DMS53 treated with DMSO at 0.1 percent for 48 hours (cell line): ENCODE measurements at regions not wholly inside any gene's neighbourhood (a gene's known extent, or its start where the extent isn't known, plus 50 kb on each side); places are given as distances from the start of the nearest gene placed in this dataset.
A peak's percentile ranks its signal among the peaks of the same experiment; 100 is the strongest.

Experiments
- DNase-seq: peaks from one replicate; lab custom pipeline; 2025; ENCODE audit not compliant: unreplicated experiment; lab: John Stamatoyannopoulos, UW

- DNase-seq = no peak
These were observed 443.3 kb upstream of the AGTR1 start for GRCh38 chr3:148254402-148254801.

- DNase-seq = no peak
These were observed 441.4 kb upstream of the AGTR1 start for GRCh38 chr3:148255981-148256969.

- no peak for DNase-seq
These were observed 434.7 kb upstream of the AGTR1 start for GRCh38 chr3:148262980-148263379.

DNA sequence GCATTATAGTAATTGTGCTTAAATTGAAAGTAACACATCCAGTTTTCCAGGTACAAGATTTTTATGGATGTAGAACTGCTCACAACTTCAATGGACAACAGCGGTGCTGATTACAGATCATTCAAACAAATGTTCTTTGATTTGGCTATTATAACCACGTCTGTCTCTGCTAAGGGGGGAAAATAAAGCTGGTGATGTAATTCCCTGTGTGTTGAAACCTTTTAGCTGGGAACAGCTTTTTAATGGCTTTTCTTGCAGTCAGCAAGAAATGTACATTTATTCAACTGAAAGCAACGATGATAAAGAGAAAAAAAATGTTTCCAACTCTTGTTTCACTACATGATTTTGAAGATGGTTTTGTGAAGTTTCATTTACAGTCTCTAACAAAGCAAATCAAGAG lies 431.9 kb upstream of the AGTR1 start:
- no peak for DNase-seq

DNA sequence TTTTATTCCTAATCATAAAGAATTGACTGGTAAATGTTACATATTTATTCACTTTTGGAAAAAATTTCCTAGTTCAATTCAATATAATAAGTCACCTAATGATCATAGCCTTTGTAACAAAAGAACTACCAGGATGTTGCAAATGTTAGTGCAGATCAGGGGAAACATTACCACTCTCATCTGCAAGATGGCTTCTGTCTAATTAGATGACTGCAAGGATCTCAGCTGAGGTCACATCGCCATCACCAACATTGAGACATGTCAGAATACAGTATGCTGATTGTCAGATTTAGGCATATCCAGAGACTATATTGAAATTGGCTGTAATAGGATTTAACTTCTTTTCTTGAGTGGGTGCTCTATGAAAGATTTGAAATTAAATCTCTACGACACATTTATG lies 431.4 kb upstream of the AGTR1 start:
- DNase-seq = no peak

DNA sequence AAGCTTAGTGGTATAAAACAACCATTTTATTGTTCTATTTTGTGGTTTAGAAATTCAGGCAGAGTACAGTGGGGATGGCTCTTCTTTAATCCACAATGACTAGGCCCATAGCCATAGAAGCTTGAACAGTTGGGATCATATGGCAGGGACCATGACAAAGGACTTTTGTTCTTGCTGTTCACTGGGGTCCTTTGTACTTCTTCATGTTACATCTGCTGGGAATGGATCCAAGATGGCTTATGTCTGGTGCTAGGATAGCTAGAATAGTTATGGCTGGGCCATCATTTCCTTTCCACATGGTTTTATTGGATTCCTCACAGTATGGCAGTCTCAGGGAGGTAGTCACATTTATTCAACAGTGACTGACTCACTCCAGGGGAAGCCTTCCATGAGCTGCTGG lies 427.9 kb upstream of the AGTR1 start:
- DNase-seq = no peak

DNA sequence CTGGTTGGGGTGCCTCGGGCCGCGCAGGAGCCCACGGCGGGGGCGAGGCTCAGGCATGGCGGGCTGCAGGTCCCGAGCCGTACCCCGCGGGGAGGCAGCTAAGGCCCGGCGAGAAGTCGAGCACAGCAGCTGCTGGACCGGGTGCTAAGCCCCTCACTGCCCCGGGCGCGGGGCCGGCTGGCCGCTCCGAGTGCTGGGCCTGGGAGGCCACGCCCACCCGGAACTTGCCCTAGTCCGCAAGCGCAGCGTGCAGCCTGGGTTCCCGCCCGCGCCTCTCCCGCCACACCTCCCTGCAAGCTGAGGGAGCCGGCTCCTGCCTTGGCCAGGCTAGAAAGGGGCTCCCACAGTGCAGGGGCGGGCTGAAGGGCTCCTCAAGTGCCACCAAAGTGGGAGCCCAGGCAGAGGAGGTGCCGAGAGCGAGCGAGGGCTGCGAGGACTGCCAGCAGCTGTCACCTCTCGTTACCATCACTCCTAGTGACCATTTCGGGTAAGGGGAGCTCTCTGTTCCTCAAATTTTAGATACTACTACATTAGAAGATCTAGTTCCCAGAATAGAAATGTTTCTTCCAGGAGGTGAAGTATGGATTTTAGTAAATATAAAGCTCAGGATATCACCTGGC lies 417.0 kb upstream of the AGTR1 start:
- DNase-seq = no peak

GRCh38 chr3:148289159-148289558 lies 408.5 kb upstream of the AGTR1 start:
- no peak for DNase-seq

DNA sequence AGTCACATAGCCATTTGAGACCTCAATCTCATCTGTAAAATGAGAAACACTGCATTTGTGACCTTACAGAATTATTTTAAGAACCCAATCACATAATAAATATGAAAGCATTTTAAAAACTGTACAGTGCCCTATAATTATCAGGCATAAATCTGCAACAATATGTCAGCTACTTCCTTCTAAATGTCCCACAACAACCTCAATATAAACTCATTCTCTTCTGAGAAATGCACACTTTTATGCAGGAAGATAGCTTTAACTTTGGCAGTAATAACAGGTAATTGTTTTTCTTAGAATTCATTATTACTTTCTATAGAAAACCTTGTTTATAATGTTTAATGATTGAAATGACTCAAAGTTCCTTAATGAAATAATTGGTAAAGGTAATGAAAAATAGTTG lies 400.7 kb upstream of the AGTR1 start:
- DNase-seq = no peak

DNA sequence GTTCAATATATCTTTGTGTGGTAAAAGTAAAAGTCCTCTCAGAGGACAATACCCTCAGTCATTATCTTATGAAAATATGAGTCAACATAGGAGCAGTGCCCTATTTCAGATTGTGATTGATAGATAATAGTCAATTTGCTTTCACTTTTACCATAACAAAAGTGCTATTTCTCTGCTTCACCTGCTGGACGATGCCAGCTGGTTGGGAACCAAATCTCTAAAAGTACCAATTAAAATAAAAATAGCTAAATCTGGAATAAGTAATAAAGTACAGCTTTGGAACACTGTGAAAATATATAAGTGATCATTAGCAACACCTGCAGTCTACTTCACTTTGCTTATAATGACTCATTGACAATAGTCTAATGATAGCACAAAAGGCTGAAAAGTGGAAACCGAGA lies 390.3 kb upstream of the AGTR1 start:
- DNase-seq = no peak

DNA sequence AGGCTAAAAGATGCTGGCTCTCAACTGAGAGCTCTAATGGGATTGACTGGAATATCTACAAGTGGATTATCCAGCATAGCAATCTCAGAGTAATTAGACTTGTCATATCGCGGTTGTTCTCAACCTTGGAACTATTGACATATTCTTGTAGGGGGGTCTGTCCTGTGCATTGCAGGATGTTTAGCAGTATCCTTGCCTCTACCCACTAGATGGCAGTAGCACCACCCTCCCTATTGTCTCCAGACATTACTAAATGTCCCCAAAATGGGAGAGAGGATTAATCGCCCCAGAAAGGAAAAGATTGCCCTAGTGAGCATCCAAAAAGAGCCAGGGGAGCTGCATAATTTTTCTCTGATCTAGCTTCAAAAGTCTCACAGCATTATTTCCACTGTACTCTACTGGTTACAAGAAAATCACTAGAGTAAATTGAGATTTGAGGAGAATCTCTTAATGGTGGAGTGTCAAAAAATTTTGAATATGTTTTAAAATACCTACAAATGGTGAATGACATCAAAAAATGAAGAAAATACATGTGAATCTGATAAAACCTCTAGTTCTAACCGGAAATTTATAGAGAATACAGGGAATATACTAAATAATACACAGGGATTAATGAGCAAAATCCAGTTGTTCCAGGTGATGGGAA lies 388.2 kb upstream of the AGTR1 start:
- no peak for DNase-seq

DNA sequence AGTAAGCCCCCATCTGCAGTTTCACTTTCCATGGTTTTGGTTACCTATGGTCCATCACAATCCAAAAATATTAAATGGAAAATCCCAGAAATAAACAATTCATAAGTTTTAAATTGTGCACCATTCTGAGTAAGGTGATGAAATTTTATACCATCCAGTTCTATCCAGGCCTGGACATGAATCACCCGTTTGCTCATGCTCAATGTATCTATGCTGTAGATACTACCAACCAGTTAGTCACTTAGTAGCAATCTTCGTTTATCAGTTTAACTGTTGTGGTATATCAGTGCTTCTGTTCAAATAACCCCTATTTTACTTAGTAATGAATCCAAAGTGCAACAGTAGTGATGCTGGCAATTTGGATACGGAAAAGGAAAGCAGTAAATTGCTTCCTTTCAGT lies 381.9 kb upstream of the AGTR1 start:
- DNase-seq = no peak

DNA sequence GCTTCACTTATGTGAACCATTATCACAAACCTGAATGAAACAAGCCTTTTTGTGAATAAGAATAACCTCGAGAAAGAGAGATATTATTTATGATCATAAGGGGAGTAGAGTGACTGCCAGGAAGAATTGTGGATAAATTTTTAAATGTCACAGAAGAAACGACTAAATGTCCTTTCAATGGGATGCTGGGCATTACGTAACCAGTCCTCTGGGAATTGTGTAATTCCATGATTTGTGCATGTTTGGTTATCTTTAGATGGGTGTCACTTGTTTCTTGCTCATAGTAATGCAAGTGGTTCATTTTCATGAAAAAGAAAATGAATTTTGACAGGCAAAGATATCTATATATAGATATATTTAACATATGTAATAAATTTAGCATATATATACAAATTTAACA lies 379.5 kb upstream of the AGTR1 start:
- no peak for DNase-seq

DNA sequence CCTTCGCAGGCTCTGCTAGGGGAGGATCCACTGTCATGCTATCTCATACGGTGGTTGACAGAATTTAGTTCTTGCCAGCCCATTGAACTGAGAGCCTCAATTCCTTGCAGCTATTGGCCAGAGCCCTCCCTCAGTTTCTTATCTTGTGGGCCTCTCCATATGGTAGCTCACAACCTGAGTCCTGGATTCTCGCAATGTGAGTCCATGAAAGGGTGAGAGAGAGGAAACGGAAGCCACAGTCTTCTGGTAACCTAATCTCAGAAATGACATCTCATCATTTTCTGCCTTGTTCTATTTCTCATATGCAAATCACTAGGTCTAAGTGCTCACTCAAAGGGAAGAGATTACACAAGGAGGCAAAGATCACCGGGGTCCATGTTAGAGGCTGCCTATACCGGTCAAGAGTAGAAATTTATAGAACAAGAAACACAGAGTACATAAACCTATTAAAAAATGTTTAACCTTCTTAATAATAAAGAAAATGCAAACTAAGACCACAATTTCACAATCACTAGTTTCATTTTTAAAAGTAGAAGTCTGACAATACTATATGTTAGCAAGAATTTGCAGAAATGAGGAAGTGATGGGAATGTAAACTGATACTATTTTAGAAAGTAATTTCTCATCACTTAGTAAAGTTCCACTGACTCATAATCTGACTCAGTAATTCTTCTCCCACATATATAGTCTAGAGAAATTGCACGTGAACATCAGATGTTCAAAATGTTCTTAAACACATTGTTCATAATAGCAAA lies 378.4 kb upstream of the AGTR1 start:
- DNase-seq = no peak

DNA sequence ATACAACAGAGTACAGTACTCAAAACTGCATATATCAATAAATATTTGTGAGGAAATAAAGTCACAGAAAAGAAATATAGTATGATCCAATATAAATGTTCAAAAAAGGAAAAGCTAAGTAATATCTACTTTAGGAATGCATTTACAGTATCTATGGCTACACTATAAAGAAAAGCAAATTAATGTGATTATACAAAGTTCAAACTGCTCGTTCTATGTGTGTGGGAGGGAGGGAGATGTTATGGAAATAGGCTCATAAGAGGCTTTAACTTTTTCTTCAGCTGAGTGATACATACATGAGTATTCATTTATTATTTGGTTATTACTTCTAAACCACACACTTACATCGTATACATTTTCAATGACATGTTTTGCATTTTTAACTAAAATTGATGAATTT lies 377.7 kb upstream of the AGTR1 start:
- no peak for DNase-seq

DNA sequence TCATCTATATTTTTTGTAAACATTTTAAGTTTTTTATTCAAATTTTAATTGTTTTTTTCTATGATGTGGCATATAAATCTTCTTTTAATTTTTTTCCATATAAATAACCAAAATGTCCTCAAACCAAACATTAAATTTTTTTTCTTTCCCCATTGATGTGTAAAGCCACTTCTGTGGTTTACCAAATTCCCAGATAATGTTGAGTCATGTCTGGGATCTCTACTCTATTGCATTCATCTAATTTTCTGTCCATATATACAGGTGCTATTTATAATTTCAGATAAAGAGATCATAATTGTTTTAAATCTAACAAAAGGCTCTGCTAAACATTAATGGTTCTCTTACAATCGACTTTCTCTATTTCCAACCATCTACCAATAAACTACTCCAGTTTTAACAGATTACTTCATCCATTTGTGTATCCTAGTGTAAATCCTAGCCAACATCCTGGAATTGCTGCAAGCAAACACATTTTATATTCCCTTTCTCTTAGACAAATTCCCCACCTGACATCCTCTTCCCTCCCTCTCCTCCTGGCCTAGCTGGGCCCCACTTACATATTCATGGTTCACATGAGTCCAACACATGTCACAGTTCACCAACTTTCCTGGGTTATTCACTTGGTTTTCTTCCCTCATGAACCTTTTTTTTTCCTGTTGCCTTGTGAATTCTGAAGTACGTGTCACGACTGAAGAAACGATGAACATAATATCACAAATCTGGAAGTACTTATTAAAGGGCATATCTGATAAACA lies 368.0 kb upstream of the AGTR1 start:
- DNase-seq = no peak

GRCh38 chr3:148330542-148330941 lies 367.2 kb upstream of the AGTR1 start:
- DNase-seq = no peak

- no peak for DNase-seq
These were observed 366.4 kb upstream of the AGTR1 start for GRCh38 chr3:148331081-148331846.

GRCh38 chr3:148332509-148332908 lies 365.2 kb upstream of the AGTR1 start:
- DNase-seq = peak; percentile 60

GRCh38 chr3:148333091-148333490 lies 364.6 kb upstream of the AGTR1 start:
- peak; percentile 36 for DNase-seq
